ENCODE measurements at regions not wholly inside any gene's neighbourhood (a gene's known extent, or its start where the extent isn't known, plus 50 kb on each side); places are given as distances from the start of the nearest gene placed in this dataset.

- Histone ChIP-seq H3K27me3 (ENCODE audit: control insufficient read depth, insufficient read depth, low read length, poor library complexity, severe bottlenecking) (peaks cover 28% of the 10 kb centered on the region), H3K9me3 (ENCODE audit: control insufficient read depth, low read length) (no peaks in the 10 kb centered on the region), H3K27ac (ENCODE audit: low read depth, low read length) (no peak overlapping the region), H3K4me1 (ENCODE audit: control insufficient read depth, insufficient read depth, low read length) (no peaks in the 10 kb centered on the region), H3K4me3 (ENCODE audit: low read length) (no peak overlapping the region), H3K9ac (ENCODE audit: extremely low read depth, low read length, poor library complexity, severe bottlenecking) (no peak overlapping the region), H3K36me3 (ENCODE audit: control insufficient read depth, insufficient read depth, low read length) (no peaks in the 10 kb centered on the region)
- H3K27me3 Mint-ChIP-seq (ENCODE audit: insufficient read depth) = peaks cover 4% of the 10 kb centered on the region
- TF ChIP-seq, protein P1, sequence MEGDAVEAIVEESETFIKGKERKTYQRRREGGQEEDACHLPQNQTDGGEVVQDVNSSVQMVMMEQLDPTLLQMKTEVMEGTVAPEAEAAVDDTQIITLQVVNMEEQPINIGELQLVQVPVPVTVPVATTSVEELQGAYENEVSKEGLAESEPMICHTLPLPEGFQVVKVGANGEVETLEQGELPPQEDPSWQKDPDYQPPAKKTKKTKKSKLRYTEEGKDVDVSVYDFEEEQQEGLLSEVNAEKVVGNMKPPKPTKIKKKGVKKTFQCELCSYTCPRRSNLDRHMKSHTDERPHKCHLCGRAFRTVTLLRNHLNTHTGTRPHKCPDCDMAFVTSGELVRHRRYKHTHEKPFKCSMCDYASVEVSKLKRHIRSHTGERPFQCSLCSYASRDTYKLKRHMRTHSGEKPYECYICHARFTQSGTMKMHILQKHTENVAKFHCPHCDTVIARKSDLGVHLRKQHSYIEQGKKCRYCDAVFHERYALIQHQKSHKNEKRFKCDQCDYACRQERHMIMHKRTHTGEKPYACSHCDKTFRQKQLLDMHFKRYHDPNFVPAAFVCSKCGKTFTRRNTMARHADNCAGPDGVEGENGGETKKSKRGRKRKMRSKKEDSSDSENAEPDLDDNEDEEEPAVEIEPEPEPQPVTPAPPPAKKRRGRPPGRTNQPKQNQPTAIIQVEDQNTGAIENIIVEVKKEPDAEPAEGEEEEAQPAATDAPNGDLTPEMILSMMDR (conservative IDR thresholded peaks at IDR 0.05) = no peak
- 86 to 93% methylated on average over 2 to 7 of the region's 7 CpGs for WGBS, 2 experiments (ENCODE audit: insufficient coverage in 1 of 2, insufficient read length in 1 of 2)
- H3K36me3 Mint-ChIP-seq (ENCODE audit: low read depth) = no peaks in the 10 kb centered on the region
- H3K9me3 Mint-ChIP-seq = no peaks in the 10 kb centered on the region
- DNase-seq = no peak
- no peak overlapping the region for H3K27ac Mint-ChIP-seq
- no peak overlapping the region for H3K4me3 Mint-ChIP-seq
- peaks cover 2% of the 10 kb centered on the region for H3K4me1 Mint-ChIP-seq
Measured at GRCh38 chr4:13918991-13919441, 291.5 kb upstream of the BOD1L1 start.

- H3K4me3 ChIP-seq (ENCODE audit: low read length) = no peak overlapping the region
- no peak for DNase-seq
- H3K9me3 ChIP-seq (ENCODE audit: control insufficient read depth, low read length) = no peaks in the 10 kb centered on the region
- H3K27me3 Mint-ChIP-seq (ENCODE audit: insufficient read depth) = peaks cover 4% of the 10 kb centered on the region
- H3K4me1 Mint-ChIP-seq = peaks cover 2% of the 10 kb centered on the region
- no peak overlapping the region for H3K27ac Mint-ChIP-seq
- peaks cover 4% of the 10 kb centered on the region for H3K9me3 Mint-ChIP-seq
- TF ChIP-seq, protein P1 (conservative IDR thresholded peaks at IDR 0.05) = no peak
- WGBS, 2 experiments (ENCODE audit: insufficient coverage in 1 of 2, insufficient read length in 1 of 2) = 87 to 100% methylated on average over 1 to 8 of the region's 8 CpGs
- H3K27ac ChIP-seq (ENCODE audit: low read depth, low read length) = no peak overlapping the region
- H3K4me1 ChIP-seq (ENCODE audit: control insufficient read depth, insufficient read depth, low read length) = no peaks in the 10 kb centered on the region
- H3K9ac ChIP-seq (ENCODE audit: extremely low read depth, low read length, poor library complexity, severe bottlenecking) = no peak overlapping the region
- H3K27me3 ChIP-seq (ENCODE audit: control insufficient read depth, insufficient read depth, low read length, poor library complexity, severe bottlenecking) = peaks cover 18% of the 10 kb centered on the region
- no peak overlapping the region for H3K4me3 Mint-ChIP-seq
- no peaks in the 10 kb centered on the region for H3K36me3 ChIP-seq (ENCODE audit: control insufficient read depth, insufficient read depth, low read length)
- H3K36me3 Mint-ChIP-seq (ENCODE audit: low read depth) = no peaks in the 10 kb centered on the region
Measured at GRCh38 chr4:13920111-13920875, 292.8 kb upstream of the BOD1L1 start.

DNA sequence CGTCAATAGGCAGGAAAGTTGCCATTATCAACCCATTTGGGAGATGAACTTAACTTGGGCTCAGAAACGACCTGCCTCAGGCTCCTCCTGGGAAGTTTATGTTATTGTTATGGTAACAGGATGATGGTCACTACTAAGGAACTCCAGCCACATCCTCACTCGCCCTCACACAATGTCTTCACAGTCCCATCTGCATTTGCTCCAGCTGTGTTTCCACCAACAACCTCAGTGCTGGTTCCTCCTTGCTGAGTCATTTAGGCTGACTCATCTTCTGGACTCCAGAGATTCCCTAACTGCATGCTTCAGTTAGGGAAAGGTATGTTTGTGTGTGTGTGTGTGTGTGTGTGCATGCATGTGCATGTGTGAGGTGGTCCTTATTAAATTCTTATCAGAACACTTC is 293.4 kb upstream of the BOD1L1 start:
- no peak overlapping the region for H3K27ac Mint-ChIP-seq
- H3K9me3 ChIP-seq (ENCODE audit: control insufficient read depth, low read length) = no peaks in the 10 kb centered on the region
- H3K9me3 Mint-ChIP-seq = peaks cover 4% of the 10 kb centered on the region
- peak; percentile 83 for DNase-seq
- no peaks in the 10 kb centered on the region for H3K36me3 ChIP-seq (ENCODE audit: control insufficient read depth, insufficient read depth, low read length)
- H3K27me3 Mint-ChIP-seq (ENCODE audit: insufficient read depth) = no peaks in the 10 kb centered on the region
- no peak overlapping the region for H3K27ac ChIP-seq (ENCODE audit: low read depth, low read length)
- no peaks in the 10 kb centered on the region for H3K4me1 ChIP-seq (ENCODE audit: control insufficient read depth, insufficient read depth, low read length)
- peaks cover 2% of the 10 kb centered on the region for H3K4me1 Mint-ChIP-seq
- no peak overlapping the region for H3K9ac ChIP-seq (ENCODE audit: extremely low read depth, low read length, poor library complexity, severe bottlenecking)
- H3K4me3 Mint-ChIP-seq = no peak overlapping the region
- TF ChIP-seq, protein P1 (conservative IDR thresholded peaks at IDR 0.05) = no peak
- peaks cover 13% of the 10 kb centered on the region for H3K27me3 ChIP-seq (ENCODE audit: control insufficient read depth, insufficient read depth, low read length, poor library complexity, severe bottlenecking)
- WGBS, 2 experiments (ENCODE audit: insufficient coverage in 1 of 2, insufficient read length in 1 of 2) = 67 to 86% methylated on average over 2 to 3 of the region's 3 CpGs
- no peak overlapping the region for H3K4me3 ChIP-seq (ENCODE audit: low read length)
- H3K36me3 Mint-ChIP-seq (ENCODE audit: low read depth) = no peaks in the 10 kb centered on the region
